Omental fat pad (tissue), 3 donors: ENCODE measurements at regions not wholly inside any gene's neighbourhood (a gene's known extent, or its start where the extent isn't known, plus 50 kb on each side); places are given as distances from the start of the nearest gene placed in this dataset.

ENCODE experiments used
- ATAC-seq: fragments of 150-250 bp; one replicate; pipeline ENCODE4 v1.9.1; 2016; ENCODE audit warnings: mild to moderate bottlenecking, moderate library complexity; ENCODE audit not compliant: low FRiP score
- DNase-seq: peaks from one replicate; pipeline ENCODE4 v3.0.0-alpha.2; 2019; ENCODE audit warnings: low spot score
- TF ChIP-seq, protein P1 (sequence below), 3 donors: fragments of 450-650 bp; IDR thresholded peaks; one replicate each; pipeline ENCODE4 v1.5.1; 2016 to 2017; ENCODE audit warnings: antibody characterized with exemption in 3 of 3, mild to moderate bottlenecking in 3 of 3, moderate library complexity in 2 of 3

- ATAC-seq: no peak
- TF ChIP-seq, protein P1, sequence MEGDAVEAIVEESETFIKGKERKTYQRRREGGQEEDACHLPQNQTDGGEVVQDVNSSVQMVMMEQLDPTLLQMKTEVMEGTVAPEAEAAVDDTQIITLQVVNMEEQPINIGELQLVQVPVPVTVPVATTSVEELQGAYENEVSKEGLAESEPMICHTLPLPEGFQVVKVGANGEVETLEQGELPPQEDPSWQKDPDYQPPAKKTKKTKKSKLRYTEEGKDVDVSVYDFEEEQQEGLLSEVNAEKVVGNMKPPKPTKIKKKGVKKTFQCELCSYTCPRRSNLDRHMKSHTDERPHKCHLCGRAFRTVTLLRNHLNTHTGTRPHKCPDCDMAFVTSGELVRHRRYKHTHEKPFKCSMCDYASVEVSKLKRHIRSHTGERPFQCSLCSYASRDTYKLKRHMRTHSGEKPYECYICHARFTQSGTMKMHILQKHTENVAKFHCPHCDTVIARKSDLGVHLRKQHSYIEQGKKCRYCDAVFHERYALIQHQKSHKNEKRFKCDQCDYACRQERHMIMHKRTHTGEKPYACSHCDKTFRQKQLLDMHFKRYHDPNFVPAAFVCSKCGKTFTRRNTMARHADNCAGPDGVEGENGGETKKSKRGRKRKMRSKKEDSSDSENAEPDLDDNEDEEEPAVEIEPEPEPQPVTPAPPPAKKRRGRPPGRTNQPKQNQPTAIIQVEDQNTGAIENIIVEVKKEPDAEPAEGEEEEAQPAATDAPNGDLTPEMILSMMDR (IDR thresholded peaks at IDR 0.05): no peak
- DNase-seq: no peak
Measured at GRCh38 chr11:8329847-8330361, 66.2 kb upstream of the LMO1 start.

- TF ChIP-seq, protein P1 (IDR thresholded peaks at IDR 0.05): no peak
- no peak for ATAC-seq
- no peak for DNase-seq
Measured at GRCh38 chr11:8329336-8329735, 65.7 kb upstream of the LMO1 start.

DNA sequence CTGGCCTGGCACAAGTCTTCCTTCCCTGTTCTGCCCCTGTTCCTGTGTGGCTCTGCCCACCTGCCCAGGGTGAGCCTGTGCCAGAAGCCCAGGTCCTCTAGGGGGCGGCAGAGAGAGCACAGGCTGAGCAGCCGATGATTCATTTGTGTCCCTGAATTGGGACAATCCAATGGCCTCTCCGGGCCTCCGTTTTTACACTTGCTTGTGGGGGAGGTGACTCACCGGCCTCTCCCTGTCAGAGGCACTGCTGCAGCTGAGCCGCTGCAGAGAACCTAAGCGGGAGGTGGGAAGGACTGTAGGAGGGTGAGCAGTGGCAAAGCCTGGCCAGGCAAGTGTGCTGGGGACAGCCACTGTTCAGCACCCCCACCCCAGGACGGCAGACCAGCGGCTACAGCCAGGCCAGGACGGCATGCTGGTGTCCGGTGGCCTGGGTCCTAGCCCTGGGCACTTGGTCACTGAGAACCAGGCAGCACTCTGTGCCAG lies 65.2 kb upstream of the LMO1 start:
- ATAC-seq: peak; percentile 30
- TF ChIP-seq, protein P1 (IDR thresholded peaks at IDR 0.05): peak in 1 of 3 donors; percentile 6

GRCh38 chr11:8328231-8328794 lies 64.6 kb upstream of the LMO1 start:
- DNase-seq (no peak), ATAC-seq (no peak)
- TF ChIP-seq, protein P1 (IDR thresholded peaks at IDR 0.05): no peak

More for the DNA sequence above, 65.2 kb upstream of the LMO1 start:
- peak; percentile 58 for DNase-seq

DNA sequence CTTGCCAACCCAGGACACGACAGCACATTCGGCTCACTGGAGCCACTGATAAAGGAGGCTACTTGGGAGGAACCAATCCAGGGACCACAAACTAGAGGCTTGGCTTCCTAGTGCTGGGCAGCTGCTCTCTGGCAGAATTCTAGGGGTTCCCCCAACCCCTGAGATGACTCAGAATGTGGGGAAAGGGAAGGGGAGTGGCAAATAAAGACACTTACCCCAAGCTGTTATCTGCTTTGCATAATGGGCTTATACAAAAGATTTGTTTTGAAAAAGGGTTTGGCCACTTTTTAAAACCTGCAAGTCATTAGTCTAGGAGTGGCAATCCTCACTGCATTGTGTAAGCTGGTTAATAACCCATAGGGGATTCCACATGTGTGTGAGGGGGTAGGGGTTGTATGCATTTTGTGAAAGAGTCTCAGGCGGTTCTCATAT lies 64.1 kb upstream of the LMO1 start:
- DNase-seq (no peak), ATAC-seq (no peak)
- TF ChIP-seq, protein P1 (IDR thresholded peaks at IDR 0.05): no peak

GRCh38 chr11:8326337-8326736 lies 62.7 kb upstream of the LMO1 start:
- DNase-seq: no peak
- TF ChIP-seq, protein P1 (IDR thresholded peaks at IDR 0.05): no peak
- no peak for ATAC-seq
